Natural killer cell (primary cell): ENCODE measurements at regions not wholly inside any gene's neighbourhood (a gene's known extent, or its start where the extent isn't known, plus 50 kb on each side); places are given as distances from the start of the nearest gene placed in this dataset.

Experiments used
- ATAC-seq, 3 donors: fragments of 150-1000 bp in 2 of 3; fragments of 200-7000 bp in 1 of 3; cut with Tn5 transposase; 1 replicate in 1 of 3; 2 replicates in 2 of 3; pipeline ENCODE4 v1.10.0; 2021; ENCODE audit warnings: mild to moderate bottlenecking in 2 of 3, moderate library complexity in 2 of 3
- DNase-seq, 2 donors: peaks; one replicate each; pipeline versions ENCODE4 v3.0.0 to v3.0.0-alpha.2; 2013 to 2021; ENCODE audit warnings: mixed read lengths in 1 of 2
- H3K27ac ChIP-seq: one replicate; pipeline ENCODE4 v1.5.1; 2013; ENCODE audit warnings: mild to moderate bottlenecking, low read length
- H3K27me3 ChIP-seq: one replicate; pipeline ENCODE4 v1.6.1; 2013; ENCODE audit warnings: low read length; ENCODE audit not compliant: control insufficient read depth, insufficient read depth
- H3K36me3 ChIP-seq: one replicate; pipeline ENCODE4 v1.6.1; 2013; ENCODE audit warnings: low read length; ENCODE audit not compliant: control insufficient read depth, insufficient read depth
- H3K4me1 ChIP-seq: one replicate; pipeline ENCODE4 v1.6.1; 2013; ENCODE audit warnings: low read length; ENCODE audit not compliant: control insufficient read depth, insufficient read depth
- H3K4me3 ChIP-seq: one replicate; pipeline ENCODE4 v1.5.1; 2013; ENCODE audit warnings: low read length
- H3K9me3 ChIP-seq: one replicate; pipeline ENCODE4 v1.6.1; 2013; ENCODE audit warnings: low read length; ENCODE audit not compliant: control insufficient read depth, insufficient read depth
- H3K27ac Mint-ChIP-seq, 2 donors: one replicate each; pipeline ENCODE4 v1.8.0; 2022; ENCODE audit warnings: mild to moderate bottlenecking in 2 of 2, mixed read lengths in 2 of 2, moderate library complexity in 1 of 2
- H3K27me3 Mint-ChIP-seq, 2 donors: one replicate each; pipeline ENCODE4 v1.8.0; 2022; ENCODE audit warnings: low read depth in 2 of 2, mixed read lengths in 2 of 2
- H3K36me3 Mint-ChIP-seq: one replicate; pipeline ENCODE4 v1.8.0; 2022; ENCODE audit warnings: mixed read lengths
- H3K4me1 Mint-ChIP-seq, 2 donors: one replicate each; pipeline ENCODE4 v1.8.0; 2022; ENCODE audit warnings: mixed read lengths in 2 of 2
- H3K4me3 Mint-ChIP-seq: one replicate; pipeline ENCODE4 v1.8.0; 2022; ENCODE audit warnings: mild to moderate bottlenecking, moderate library complexity, mixed read lengths
- H3K9me3 Mint-ChIP-seq, 2 donors: one replicate each; pipeline ENCODE4 v1.8.0; 2022; ENCODE audit warnings: mixed read lengths in 2 of 2
- WGBS: methylation state at CpG from one replicate; pipeline ENCODE4 v1.1.7; 2013; ENCODE audit warnings: missing lambda C conversion rate; ENCODE audit not compliant: insufficient coverage; 5-methylcytosine and 5-hydroxymethylcytosine counted together
- intact Hi-C: fragments of 100-400 bp; cut with micrococcal nuclease; formaldehyde crosslinking; loops from one replicate; pipeline ENCODE4 v1.14.2; 2022
- TF ChIP-seq, protein P1 (sequence below): fragments of 200-600 bp; IDR thresholded peaks from one replicate; pipeline ENCODE4 v1.8.0; 2022; ENCODE audit warnings: antibody characterized with exemption

DNA sequence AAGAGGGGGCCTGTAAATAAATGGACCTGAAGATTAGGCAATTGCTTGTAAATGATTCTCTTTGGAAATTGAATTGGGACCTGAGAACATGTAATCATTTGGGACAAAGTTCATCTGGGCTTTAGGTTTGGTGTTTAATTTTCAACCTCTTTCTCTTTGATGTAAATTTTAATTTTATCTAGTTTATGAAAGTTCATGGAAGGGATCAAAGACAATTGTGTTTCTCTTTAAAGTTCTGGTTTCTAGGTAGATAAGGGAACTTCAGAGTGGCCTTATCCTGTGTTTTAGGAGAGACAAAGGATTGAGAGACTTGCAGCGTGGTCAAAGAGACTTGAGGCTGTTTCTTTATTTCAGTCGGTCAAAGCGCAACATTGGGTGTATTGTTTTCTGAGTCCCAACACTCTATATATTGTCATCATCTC, 1108.3 kb downstream of the TBL1XR1 start:
- intact Hi-C loops, result no loop called here
- Histone ChIP-seq H3K27ac (no peak overlapping the region), H3K27me3 (no peaks in the 10 kb centered on the region), H3K4me1 (no peaks in the 10 kb centered on the region), H3K4me3 (no peak overlapping the region), H3K9me3 (no peaks in the 10 kb centered on the region), H3K36me3 (no peaks in the 10 kb centered on the region)
- ATAC-seq (no peak), DNase-seq (no peak)
- 86% methylated on average over 2 of the region's 3 CpGs for WGBS
- H3K36me3 Mint-ChIP-seq, result no peaks in the 10 kb centered on the region
- no peaks in the 10 kb centered on the region for H3K27me3 Mint-ChIP-seq
- TF ChIP-seq, protein P1, sequence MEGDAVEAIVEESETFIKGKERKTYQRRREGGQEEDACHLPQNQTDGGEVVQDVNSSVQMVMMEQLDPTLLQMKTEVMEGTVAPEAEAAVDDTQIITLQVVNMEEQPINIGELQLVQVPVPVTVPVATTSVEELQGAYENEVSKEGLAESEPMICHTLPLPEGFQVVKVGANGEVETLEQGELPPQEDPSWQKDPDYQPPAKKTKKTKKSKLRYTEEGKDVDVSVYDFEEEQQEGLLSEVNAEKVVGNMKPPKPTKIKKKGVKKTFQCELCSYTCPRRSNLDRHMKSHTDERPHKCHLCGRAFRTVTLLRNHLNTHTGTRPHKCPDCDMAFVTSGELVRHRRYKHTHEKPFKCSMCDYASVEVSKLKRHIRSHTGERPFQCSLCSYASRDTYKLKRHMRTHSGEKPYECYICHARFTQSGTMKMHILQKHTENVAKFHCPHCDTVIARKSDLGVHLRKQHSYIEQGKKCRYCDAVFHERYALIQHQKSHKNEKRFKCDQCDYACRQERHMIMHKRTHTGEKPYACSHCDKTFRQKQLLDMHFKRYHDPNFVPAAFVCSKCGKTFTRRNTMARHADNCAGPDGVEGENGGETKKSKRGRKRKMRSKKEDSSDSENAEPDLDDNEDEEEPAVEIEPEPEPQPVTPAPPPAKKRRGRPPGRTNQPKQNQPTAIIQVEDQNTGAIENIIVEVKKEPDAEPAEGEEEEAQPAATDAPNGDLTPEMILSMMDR, result no peak
- peaks cover 2 to 27% of the 10 kb centered on the region in 2 donors for H3K9me3 Mint-ChIP-seq
- H3K4me1 Mint-ChIP-seq, result no peaks in the 10 kb centered on the region
- H3K27ac Mint-ChIP-seq, result no peak overlapping the region
- no peak overlapping the region for H3K4me3 Mint-ChIP-seq

DNA sequence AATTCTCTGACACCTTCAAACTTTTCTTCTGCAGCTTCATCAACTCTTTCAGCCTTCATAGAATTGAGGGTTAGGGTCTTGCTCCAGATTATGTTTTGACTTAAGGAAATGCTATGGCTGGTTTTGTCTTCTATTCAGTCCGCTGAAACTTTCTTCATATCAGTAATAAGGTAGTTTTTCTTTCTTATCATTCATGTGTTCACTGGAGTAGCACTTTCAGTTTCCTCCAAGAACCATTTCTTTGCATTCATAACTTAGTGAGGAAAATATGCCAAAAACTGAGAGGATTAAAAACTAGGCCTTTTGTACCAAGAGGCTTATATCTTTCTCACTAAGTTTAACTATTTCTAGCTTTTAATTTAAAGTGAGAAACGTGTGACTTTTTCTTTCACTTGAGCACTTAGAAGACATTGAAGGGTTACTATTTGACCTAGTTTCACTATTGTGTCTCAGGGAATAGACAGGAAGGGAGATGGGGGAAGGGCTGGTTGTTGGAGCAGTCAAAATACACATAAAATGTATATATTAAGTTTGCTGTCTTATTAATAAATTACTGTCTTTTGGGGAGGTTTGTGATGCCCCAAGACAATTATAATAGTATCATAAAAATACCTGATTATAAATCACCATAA, 1110.1 kb downstream of the TBL1XR1 start:
- intact Hi-C loops, result no loop called here
- H3K36me3 Mint-ChIP-seq, result no peaks in the 10 kb centered on the region
- Histone ChIP-seq H3K4me3 (no peak overlapping the region), H3K27me3 (no peaks in the 10 kb centered on the region), H3K9me3 (peaks cover 3% of the 10 kb centered on the region), H3K36me3 (no peaks in the 10 kb centered on the region), H3K27ac (no peak overlapping the region), H3K4me1 (no peaks in the 10 kb centered on the region)
- peaks cover 2 to 22% of the 10 kb centered on the region in 2 donors for H3K9me3 Mint-ChIP-seq
- ATAC-seq, result no peak
- no peaks in the 10 kb centered on the region for H3K4me1 Mint-ChIP-seq
- 40% methylated on average over 1 of the region's 2 CpGs for WGBS
- H3K4me3 Mint-ChIP-seq, result no peak overlapping the region
- DNase-seq, result no peak
- TF ChIP-seq, protein P1, result no peak
- H3K27me3 Mint-ChIP-seq, result no peaks in the 10 kb centered on the region
- no peak overlapping the region for H3K27ac Mint-ChIP-seq

DNA sequence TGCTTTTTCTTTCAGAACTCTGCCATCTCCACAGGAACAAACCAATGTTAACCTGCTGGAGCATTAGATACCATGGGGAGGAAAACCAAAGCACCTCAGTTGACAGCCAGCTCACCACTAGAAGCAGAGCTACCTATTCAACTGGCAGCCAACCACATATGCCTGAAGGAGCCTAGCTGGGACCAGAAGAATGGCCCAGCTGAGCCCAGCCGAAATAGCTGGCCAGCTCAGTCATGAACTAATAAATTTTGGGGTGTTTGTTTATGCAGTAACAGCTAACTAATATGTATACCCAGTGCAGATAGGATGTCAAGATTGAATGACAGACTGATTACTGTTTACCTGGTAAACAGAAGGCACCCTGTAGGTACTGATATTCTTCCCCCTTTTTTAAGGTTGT, 1117.5 kb downstream of the TBL1XR1 start:
- no peak for ATAC-seq
- Mint-ChIP-seq H3K27ac (no peak overlapping the region), H3K4me1 (no peaks in the 10 kb centered on the region), H3K9me3 (peaks cover 13 to 20% of the 10 kb centered on the region in 2 donors), H3K27me3 (no peaks in the 10 kb centered on the region), H3K36me3 (peaks cover 3% of the 10 kb centered on the region), H3K4me3 (no peak overlapping the region)
- Histone ChIP-seq H3K4me1 (no peaks in the 10 kb centered on the region), H3K9me3 (peaks cover 8% of the 10 kb centered on the region), H3K4me3 (no peak overlapping the region), H3K36me3 (no peaks in the 10 kb centered on the region), H3K27ac (no peak overlapping the region), H3K27me3 (no peaks in the 10 kb centered on the region)
- WGBS, result 80% methylated on average over 1 of the region's 1 CpG
- intact Hi-C loops, result no loop called here
- TF ChIP-seq, protein P1, result no peak
- DNase-seq, result no peak

DNA sequence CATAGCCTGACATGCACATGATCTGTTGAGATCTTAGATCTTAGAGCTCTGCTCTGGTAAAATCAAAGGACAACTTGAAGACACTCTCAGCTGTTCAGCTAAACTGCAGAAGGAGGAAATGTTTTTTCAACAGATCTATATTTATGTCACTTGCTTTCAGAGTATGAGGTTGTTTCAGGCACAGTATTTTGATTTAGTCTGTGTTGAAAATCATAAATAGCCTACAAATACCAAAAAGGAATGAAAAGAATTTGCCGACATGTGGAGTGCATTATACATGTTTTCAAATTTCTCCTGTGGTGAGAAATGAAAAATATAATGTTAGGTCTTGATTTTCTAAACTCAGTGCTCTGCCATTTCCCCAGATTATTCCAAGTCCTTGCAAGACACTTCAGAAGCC, 1118.4 kb downstream of the TBL1XR1 start:
- Mint-ChIP-seq H3K9me3 (peaks cover 13 to 21% of the 10 kb centered on the region in 2 donors), H3K36me3 (peaks cover 5% of the 10 kb centered on the region), H3K27me3 (no peaks in the 10 kb centered on the region), H3K27ac (no peak overlapping the region), H3K4me1 (no peaks in the 10 kb centered on the region), H3K4me3 (no peak overlapping the region)
- Histone ChIP-seq H3K4me3 (no peak overlapping the region), H3K27me3 (no peaks in the 10 kb centered on the region), H3K36me3 (no peaks in the 10 kb centered on the region), H3K9me3 (peaks cover 8% of the 10 kb centered on the region), H3K27ac (no peak overlapping the region), H3K4me1 (no peaks in the 10 kb centered on the region)
- TF ChIP-seq, protein P1, result no peak
- no CpG with 5 or more reads among the region's 1 CpG for WGBS
- no peak for DNase-seq
- ATAC-seq, result no peak
- intact Hi-C loops, result no loop called here
